ENCODE measurements at regions not wholly inside any gene's neighbourhood (a gene's known extent, or its start where the extent isn't known, plus 50 kb on each side); places are given as distances from the start of the nearest gene placed in this dataset.

GRCh38 chr6:33874136-33874760, 70.4 kb upstream of the MLN start:
- DNase-seq (ENCODE audit: low read depth, low spot score) (no peak), ATAC-seq (no peak), FAIRE-seq (no peak)
- Histone ChIP-seq H3K4me2 (ENCODE audit: control insufficient read depth, insufficient read depth) (no peak overlapping the region), H3K36me3 (ENCODE audit: control insufficient read depth in 2 of 2, insufficient read depth in 2 of 2, low read length in 1 of 2) (no peaks in the 10 kb centered on the region), H3K27ac (ENCODE audit: control insufficient read depth, insufficient read depth) (no peak overlapping the region), H3K27me3 (replicated peaks in 1 of 2; ENCODE audit: control insufficient read depth in 2 of 2, insufficient read depth in 2 of 2, low read length in 1 of 2) (no peaks in the 10 kb centered on the region; a peak in 1 of 4 replicates), H3K4me1 (ENCODE audit: control insufficient read depth, insufficient read depth, low read length) (no peaks in the 10 kb centered on the region), H3K9me3 (replicated peaks; ENCODE audit: control insufficient read depth, insufficient read depth, low read length) (no peaks in the 10 kb centered on the region), H3K79me2 (ENCODE audit: control insufficient read depth, insufficient read depth, low read length) (no peaks in the 10 kb centered on the region), H3K4me3 (no peak overlapping the region), H2AFZ (ENCODE audit: control insufficient read depth, low read depth, low read length) (no peak overlapping the region), H3K9ac (ENCODE audit: control insufficient read depth, insufficient read depth, low read length) (no peak overlapping the region), H4K20me1 (ENCODE audit: control insufficient read depth, insufficient read depth) (no peaks in the 10 kb centered on the region)
- intact Hi-C loops (cut with micrococcal nuclease; ENCODE audit: unreplicated experiment) (no loop called here), in situ Hi-C loops (cut with MboI) (no loop called here)
- ChIA-PET POLR2A (no interaction called here), SMC1A (ENCODE audit: uncharacterized antibody, unreplicated experiment) (no interaction called here), RAD21 (ENCODE audit: unreplicated experiment) (no interaction called here), CTCF (no interaction called here)
- TF ChIP-seq TAF1 (IDR thresholded peaks at IDR 0.05; ENCODE audit: borderline replicate concordance, low read depth, low read length) = no peak
- no peak for TF ChIP-seq STAT1 (conservative IDR thresholded peaks at IDR 0.05)
- no peak for TF ChIP-seq USF2 (IDR thresholded peaks at IDR 0.05; ENCODE audit: borderline replicate concordance, low read depth, low read length)
- TF ChIP-seq, protein P1, sequence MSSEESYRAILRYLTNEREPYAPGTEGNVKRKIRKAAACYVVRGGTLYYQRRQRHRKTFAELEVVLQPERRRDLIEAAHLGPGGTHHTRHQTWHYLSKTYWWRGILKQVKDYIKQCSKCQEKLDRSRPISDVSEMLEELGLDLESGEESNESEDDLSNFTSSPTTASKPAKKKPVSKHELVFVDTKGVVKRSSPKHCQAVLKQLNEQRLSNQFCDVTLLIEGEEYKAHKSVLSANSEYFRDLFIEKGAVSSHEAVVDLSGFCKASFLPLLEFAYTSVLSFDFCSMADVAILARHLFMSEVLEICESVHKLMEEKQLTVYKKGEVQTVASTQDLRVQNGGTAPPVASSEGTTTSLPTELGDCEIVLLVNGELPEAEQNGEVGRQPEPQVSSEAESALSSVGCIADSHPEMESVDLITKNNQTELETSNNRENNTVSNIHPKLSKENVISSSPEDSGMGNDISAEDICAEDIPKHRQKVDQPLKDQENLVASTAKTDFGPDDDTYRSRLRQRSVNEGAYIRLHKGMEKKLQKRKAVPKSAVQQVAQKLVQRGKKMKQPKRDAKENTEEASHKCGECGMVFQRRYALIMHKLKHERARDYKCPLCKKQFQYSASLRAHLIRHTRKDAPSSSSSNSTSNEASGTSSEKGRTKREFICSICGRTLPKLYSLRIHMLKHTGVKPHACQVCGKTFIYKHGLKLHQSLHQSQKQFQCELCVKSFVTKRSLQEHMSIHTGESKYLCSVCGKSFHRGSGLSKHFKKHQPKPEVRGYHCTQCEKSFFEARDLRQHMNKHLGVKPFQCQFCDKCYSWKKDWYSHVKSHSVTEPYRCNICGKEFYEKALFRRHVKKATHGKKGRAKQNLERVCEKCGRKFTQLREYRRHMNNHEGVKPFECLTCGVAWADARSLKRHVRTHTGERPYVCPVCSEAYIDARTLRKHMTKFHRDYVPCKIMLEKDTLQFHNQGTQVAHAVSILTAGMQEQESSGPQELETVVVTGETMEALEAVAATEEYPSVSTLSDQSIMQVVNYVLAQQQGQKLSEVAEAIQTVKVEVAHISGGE (CRISPR knock-in tag; IDR thresholded peaks at IDR 0.05) = no peak
- no peak for TF ChIP-seq NR2C1 (IDR thresholded peaks at IDR 0.05)
- no peak for TF ChIP-seq ZNF622 (IDR thresholded peaks at IDR 0.05)
- TF ChIP-seq ATF2 (IDR thresholded peaks at IDR 0.05; ENCODE audit: low read length) = no peak
- no peak for TF ChIP-seq TARDBP (IDR thresholded peaks at IDR 0.05; ENCODE audit: borderline replicate concordance)
- no peak for TF ChIP-seq NBN (IDR thresholded peaks at IDR 0.05)
- TF ChIP-seq RBBP5 (conservative IDR thresholded peaks at IDR 0.05) = no peak
- TF ChIP-seq, protein P2, sequence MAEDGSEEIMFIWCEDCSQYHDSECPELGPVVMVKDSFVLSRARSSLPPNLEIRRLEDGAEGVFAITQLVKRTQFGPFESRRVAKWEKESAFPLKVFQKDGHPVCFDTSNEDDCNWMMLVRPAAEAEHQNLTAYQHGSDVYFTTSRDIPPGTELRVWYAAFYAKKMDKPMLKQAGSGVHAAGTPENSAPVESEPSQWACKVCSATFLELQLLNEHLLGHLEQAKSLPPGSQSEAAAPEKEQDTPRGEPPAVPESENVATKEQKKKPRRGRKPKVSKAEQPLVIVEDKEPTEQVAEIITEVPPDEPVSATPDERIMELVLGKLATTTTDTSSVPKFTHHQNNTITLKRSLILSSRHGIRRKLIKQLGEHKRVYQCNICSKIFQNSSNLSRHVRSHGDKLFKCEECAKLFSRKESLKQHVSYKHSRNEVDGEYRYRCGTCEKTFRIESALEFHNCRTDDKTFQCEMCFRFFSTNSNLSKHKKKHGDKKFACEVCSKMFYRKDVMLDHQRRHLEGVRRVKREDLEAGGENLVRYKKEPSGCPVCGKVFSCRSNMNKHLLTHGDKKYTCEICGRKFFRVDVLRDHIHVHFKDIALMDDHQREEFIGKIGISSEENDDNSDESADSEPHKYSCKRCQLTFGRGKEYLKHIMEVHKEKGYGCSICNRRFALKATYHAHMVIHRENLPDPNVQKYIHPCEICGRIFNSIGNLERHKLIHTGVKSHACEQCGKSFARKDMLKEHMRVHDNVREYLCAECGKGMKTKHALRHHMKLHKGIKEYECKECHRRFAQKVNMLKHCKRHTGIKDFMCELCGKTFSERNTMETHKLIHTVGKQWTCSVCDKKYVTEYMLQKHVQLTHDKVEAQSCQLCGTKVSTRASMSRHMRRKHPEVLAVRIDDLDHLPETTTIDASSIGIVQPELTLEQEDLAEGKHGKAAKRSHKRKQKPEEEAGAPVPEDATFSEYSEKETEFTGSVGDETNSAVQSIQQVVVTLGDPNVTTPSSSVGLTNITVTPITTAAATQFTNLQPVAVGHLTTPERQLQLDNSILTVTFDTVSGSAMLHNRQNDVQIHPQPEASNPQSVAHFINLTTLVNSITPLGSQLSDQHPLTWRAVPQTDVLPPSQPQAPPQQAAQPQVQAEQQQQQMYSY (CRISPR knock-in tag; IDR thresholded peaks at IDR 0.05) = no peak
- TF ChIP-seq SMC3 (IDR thresholded peaks at IDR 0.05; ENCODE audit: borderline replicate concordance, low read length) = no peak
- TF ChIP-seq NRF1 (conservative IDR thresholded peaks at IDR 0.05; ENCODE audit: low read depth, low read length) = no peak
- no peak for TF ChIP-seq BMI1 (IDR thresholded peaks at IDR 0.05; ENCODE audit: borderline replicate concordance)
- no peak for TF ChIP-seq TCF7 (IDR thresholded peaks at IDR 0.05; ENCODE audit: borderline replicate concordance)
- no peak for TF ChIP-seq SRF (IDR thresholded peaks at IDR 0.05; ENCODE audit: low read depth in 2 of 2, low read length in 2 of 2)
- TF ChIP-seq SPI1 (IDR thresholded peaks at IDR 0.05; ENCODE audit: borderline replicate concordance, insufficient read depth, low read depth, low read length) = no peak
- BruUV-seq (replicated peaks) = no TSS peak
- 65% methylated on average over 17 of the region's 17 CpGs for WGBS (ENCODE audit: insufficient coverage, insufficient replicate concordance, low lambda C conversion rate, missing lambda C conversion rate)
